ENCODE measurements at regions not wholly inside any gene's neighbourhood (a gene's known extent, or its start where the extent isn't known, plus 50 kb on each side); places are given as distances from the start of the nearest gene placed in this dataset.
"Not testable (repeated sequence)": the region's sequence is repeated elsewhere in the genome, so short reads cannot be mapped to it uniquely, and the experiment has no call there.

DNA sequence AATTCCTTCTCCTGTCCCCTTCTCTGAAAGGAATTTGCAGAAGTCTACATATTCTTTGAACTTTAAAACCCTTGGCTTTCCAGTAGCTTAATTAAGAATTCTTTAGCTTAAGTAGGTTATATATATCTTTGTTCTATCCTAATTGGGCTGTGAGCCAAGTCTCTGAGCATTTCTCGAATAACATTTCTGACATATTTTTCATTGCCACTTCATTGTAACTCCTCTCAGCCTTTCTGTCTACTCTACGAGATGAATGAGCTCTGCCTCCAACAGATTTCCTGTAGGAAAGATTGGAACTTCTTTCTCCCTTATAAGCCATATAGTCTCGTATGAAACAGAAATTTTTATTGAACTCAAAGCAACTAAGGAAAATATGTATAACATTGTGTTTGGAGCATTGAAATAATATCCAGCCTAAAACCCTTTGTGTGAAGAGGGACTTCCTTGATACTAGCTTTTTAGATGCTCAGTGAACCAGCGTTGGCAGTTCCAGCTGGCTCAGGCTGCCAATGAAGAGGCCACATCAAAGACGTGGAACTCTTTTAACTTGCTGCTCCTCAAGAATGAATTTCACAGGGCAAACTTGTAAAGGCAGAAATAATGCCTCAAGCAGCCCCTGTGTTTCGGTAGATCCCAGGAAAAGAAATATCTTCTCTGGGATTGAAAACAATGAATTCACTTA is 87.7 kb upstream of the NOX3 start:
- no peak for DNase-seq

DNA sequence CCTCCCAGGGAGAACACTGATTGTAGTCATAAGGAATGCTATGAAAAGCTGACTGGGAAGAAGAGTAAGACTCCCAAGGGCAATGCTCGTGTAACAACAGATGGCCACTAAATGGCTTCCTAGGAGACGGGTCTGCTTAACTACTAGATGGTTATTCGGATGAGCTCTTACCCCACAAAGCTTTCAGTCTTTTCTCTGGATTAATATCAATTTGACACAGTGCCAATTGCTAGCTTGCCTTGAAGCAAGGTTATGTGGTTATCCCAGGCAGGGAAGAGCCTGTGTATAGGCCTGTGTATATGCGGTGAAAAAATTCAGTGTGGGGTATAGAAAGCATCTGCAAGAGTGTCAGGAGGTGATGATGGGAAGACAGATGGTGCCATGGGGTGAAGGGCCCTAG is 86.4 kb upstream of the NOX3 start:
- DNase-seq: no peak

DNA sequence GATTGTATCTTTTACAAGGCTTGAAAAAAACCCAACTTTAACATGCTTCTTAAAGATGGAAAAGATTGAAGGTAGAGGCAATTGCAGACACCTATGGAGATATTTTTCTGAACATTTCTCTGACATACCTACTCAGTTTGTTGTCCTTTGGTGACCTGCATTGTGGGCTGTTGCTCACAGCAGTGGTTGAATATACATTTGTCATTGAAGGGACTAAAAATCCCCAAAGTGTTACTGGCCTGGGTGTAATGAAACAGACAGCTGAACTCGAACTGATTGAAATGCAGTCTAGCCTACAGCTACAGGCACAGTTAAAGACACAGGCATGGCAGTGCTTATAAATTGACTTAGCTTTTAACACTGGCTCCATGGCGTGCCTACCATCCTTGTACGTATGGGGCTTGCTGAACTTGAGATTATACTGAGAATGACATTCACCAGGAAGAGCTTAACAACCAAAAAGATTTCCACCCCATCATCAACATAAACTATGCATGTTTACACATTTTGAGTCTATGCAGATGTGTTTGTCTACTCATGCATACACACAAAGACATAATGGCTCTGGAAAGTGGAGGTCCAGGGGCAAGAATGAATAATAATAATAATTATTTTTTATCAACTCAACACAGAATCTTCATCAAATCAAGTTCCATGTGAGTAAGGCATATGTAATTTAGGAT is 83.2 kb upstream of the NOX3 start:
- no peak for DNase-seq

- DNase-seq: no peak
Observed at GRCh38 chr6:155534678-155535077, 79.0 kb upstream of the NOX3 start.

- DNase-seq: peak in 1 of 2 experiments; percentile 50
Observed at GRCh38 chr6:155530219-155530834, 74.7 kb upstream of the NOX3 start.

DNA sequence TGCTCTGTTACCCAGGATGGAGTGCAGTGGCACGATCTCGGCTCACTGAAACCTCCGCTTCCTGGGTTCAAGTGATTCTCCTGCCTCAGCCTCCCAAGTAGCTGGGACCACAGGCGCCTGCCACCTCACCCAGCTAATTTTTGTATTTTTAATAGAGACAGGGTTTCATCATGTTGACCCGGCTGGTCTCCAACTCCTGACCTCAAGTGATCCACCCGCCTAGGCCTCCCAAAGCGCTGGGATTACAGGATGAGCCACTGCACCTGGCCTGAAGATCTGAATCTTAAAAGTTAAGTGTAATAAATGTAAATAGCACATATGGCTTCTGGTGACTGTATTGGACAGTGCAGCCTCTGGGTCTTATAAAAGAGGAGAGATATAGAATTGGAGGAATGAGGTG is 74.2 kb upstream of the NOX3 start:
- DNase-seq: not testable (repeated sequence)

DNA sequence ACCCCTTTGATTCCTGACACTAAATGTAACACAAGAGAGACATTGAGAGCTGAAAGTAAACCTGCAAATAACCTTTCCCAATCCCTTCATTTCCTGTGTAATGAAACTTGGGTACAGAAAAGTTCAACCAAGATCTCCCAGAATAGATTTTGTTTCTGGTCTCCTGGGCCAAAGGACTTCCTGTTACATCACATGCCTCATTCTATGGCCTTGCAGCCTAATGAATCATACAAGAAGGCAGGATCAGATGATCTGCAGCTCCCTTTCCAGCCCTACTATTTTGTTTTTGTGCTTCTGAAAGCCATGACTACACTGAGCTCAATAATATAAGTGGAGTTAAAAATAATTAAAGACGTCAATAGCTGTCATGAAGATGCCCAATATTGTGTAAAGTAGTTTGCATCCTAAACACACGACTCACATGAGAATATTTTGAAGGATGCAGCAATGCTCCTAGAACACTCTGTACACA is 73.4 kb upstream of the NOX3 start:
- peak; percentile 30 to 69 for DNase-seq

DNA sequence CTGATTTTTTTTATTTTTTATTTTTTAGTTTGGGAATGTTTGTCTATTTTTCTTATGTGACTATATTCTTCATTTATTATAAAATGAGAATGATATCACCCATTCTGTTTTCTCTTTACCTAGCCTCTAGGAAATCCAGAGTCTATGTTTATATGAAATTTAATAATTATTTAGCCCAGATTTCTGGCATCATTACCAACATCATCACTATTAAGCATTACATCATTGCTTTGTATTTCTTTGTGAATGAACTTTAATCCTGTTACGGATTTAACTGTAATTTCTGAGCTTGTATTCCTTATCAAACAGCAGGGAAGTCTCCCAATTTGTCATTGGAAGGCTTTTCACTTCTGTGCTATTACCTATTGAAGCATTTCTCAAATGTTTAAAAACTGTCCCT is 72.7 kb upstream of the NOX3 start:
- DNase-seq: no peak

DNA sequence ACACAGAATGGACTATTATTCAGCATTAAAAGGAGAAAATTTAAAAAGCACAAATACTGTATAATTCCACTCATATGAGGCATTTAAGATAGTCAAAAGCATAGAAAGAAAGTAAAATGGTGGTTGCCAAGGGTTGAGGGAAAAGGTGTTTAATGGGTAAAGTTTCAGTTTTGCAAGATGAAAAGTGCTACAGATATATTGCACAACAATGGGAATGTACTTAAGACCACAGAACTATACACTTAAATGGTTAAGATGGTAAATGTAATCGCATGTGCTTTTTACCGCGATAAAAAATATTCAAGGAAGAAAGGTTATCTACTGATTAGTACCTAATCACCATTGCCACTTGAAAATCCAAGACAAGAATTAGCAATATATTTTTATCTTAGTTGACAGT is 71.8 kb upstream of the NOX3 start:
- DNase-seq: no peak

DNA sequence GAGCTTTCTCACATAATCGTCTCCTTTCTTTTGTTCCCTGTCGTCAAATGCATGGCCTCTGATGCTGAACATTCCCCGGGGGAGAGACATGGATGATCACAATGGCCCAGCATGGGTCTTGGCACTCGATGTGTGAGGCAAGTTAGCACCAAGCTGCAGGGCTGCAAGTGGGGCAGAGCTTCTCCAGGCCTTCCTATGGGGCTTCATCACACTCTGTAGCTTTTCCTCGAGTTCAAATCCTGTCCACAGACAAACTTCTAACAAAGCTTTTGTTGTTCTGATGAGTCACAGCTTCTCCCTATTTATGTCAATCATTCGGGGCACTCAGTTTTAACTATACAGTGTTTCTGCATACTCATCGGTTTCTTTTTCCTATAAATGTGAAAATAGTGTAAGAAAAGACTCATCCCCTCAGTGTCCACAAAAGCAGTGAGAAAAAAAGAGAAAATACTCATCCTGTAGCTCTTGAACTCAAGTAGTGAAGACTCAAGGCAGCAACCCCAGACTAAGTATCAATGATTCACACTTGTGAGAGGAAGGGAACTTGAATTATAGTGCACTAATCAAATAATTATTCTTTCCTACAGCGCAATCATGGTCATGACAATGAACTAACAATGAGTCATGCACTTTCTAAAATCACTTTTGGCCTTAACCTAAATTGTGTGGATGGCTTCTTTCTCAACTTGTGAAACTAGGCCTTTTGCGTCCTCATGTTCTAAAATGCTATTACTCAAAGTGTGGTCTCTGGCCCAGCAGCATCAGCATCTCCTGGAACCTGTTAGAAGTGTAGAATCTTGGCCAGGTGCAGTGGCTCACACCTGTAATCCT is 68.4 kb upstream of the NOX3 start:
- no peak for DNase-seq

DNA sequence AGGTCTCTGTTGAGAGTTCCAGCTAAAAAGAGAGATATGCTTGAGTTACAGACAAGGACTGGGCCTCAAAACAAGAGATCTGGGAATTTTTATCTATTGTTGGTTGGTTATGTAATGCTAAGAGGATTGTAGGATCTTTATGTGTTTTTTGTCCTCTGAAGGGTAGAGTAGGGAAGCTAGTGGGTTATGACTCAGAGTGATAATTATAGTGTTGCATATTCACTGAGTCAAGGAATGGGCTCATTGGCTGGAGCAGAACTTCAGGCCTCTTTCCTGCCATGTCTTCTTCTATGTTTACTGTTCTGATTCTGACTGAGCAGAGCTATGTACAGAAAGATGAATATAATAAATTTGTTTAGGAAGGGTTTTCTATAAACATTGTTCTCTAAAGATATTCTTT is 66.1 kb upstream of the NOX3 start:
- no peak for DNase-seq

GRCh38 chr6:155520078-155520477 is 64.4 kb upstream of the NOX3 start:
- no peak for DNase-seq

DNA sequence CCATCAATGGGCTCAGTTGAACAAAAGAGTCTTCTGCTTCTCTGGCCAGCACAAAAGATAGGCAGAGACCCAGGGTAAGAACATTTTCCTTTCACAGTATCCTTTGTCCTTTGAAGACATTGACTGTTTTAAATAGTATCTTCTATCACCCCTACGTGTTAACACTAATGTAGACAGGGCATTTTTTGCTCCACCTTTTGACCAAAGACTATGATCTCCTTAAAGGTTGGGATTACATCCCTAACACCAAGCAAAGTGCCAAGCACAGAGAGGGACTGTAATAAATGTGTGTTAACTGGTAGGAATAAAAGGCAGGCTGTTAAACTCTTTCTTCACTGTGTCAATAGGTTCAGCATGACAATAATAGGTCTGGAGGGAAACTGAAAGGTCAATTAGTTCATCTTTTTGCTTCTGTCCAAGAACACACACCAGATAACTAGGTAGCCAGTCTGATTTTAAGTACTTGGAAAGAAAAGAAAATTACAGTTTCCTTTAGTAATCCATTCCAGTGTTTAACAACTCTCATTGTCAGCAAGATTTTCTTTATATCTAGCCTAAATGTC is 63.6 kb upstream of the NOX3 start:
- DNase-seq: no peak

DNA sequence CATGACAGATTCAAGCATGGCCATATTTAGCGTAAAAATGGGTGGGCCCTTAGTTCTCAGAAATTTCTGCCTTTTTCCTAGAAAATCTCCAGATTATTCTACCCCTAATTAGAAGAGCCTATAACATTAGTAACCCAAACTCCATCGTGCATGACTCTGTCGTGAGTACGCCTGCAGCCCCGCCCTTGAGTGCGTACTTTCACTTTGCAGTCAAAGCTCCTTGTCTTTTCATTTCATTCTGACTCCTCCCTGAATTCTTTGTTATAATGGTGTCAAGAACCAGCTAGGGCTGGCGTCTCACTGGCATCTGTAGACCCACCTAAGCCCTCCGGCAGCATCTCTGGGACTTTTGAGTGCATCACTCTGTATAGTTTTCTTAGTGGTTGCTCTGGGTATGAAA is 61.7 kb upstream of the NOX3 start:
- DNase-seq: no peak

GRCh38 chr6:155510879-155511278 is 55.2 kb upstream of the NOX3 start:
- no peak for DNase-seq

DNA sequence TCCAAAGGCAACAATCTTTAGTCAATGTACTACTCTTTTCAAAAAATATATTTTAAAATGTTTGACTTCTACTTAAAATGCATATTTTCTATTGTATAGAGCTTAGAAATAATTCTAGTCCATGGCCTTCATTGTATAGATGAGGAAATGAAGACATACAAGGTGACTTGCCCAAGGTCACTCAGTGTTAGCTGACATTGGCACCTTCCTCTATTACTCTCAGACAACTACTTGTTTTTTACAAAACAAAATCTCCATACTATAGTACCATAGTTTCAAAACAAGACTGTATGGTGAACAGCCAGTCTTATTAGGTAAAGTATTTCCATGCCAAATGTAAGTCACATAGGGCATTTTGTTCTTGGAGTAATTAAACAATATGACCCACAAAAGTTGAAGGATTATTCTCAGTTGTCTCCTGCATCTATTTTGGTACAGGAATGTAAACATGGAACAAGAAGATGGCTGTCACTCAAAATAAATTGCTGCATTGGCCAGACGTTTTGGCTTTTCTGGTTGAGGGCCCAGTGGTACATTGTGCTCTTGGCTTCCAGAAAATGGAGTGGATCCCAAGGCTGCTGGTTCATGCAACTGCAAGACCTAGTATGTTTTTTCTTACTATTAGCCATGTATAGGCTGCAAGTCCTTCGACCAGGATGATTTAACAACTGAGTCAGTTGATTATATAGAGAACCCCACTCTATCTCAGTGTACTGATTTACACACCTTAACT is 54.3 kb upstream of the NOX3 start:
- DNase-seq: no peak

DNA sequence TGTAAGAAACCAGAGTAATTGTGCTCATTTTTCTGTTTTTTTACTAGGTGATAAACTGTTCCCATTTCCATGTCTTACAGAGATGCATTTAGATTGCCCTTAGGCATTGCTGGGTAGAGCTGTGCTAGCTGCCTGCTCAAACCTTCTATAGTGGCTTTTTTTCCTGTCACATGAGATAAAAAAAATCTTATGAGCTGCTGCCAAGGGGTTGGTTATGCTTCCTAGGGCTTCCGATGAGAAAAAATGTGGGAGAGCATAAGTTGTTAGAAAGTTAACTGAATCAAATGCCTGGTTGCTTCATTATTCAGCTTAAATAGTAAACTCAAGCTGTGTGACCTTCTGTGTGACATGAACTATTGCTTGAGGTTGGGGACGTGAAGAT is 50.0 kb upstream of the NOX3 start:
- no peak for DNase-seq

All from SW 1271 (cell line).